ENCODE measurements at regions not wholly inside any gene's neighbourhood (a gene's known extent, or its start where the extent isn't known, plus 50 kb on each side); places are given as distances from the start of the nearest gene placed in this dataset.
"Not testable (repeated sequence)": the region's sequence is repeated elsewhere in the genome, so short reads cannot be mapped to it uniquely, and the experiment has no call there.

- DNase-seq (ENCODE audit: low spot score in 2 of 2); H3K4me3 Mint-ChIP-seq; H3K36me3 Mint-ChIP-seq (ENCODE audit: insufficient read depth); ATAC-seq (replicated peaks; ENCODE audit: extremely low read depth, poor library complexity, severe bottlenecking): not testable (repeated sequence)
- Mint-ChIP-seq H3K27me3 (peaks cover 14% of the 10 kb centered on the region), H3K4me1 (peaks cover 29% of the 10 kb centered on the region), H3K27ac (ENCODE audit: low read depth) (peak overlapping the region; percentile 71), H3K9me3 (peaks cover 39% of the 10 kb centered on the region)
Observed at GRCh38 chr20:29308956-29309355, 1948.5 kb upstream of the DEFB115 start.

- not testable (repeated sequence) for H3K36me3 Mint-ChIP-seq (ENCODE audit: insufficient read depth); ATAC-seq (replicated peaks; ENCODE audit: extremely low read depth, poor library complexity, severe bottlenecking); H3K27ac Mint-ChIP-seq (ENCODE audit: low read depth); H3K4me3 Mint-ChIP-seq; DNase-seq (ENCODE audit: low spot score in 2 of 2)
- H3K27me3 Mint-ChIP-seq: peaks cover 14% of the 10 kb centered on the region
- H3K9me3 Mint-ChIP-seq: peaks cover 42% of the 10 kb centered on the region
- peaks cover 29% of the 10 kb centered on the region for H3K4me1 Mint-ChIP-seq
Observed at GRCh38 chr20:29309481-29309880, 1948.0 kb upstream of the DEFB115 start.

GRCh38 chr20:29311046-29311445, 1946.4 kb upstream of the DEFB115 start:
- H3K4me3 Mint-ChIP-seq; DNase-seq (ENCODE audit: low spot score in 2 of 2); H3K27me3 Mint-ChIP-seq; H3K27ac Mint-ChIP-seq (ENCODE audit: low read depth); ATAC-seq (replicated peaks; ENCODE audit: extremely low read depth, poor library complexity, severe bottlenecking); H3K36me3 Mint-ChIP-seq (ENCODE audit: insufficient read depth): not testable (repeated sequence)
- Mint-ChIP-seq H3K4me1 (peaks cover 13% of the 10 kb centered on the region), H3K9me3 (peaks cover 28% of the 10 kb centered on the region)

- H3K4me1 Mint-ChIP-seq; ATAC-seq (replicated peaks; ENCODE audit: extremely low read depth, poor library complexity, severe bottlenecking); H3K36me3 Mint-ChIP-seq (ENCODE audit: insufficient read depth); H3K4me3 Mint-ChIP-seq; H3K27me3 Mint-ChIP-seq; H3K27ac Mint-ChIP-seq (ENCODE audit: low read depth); DNase-seq (ENCODE audit: low spot score in 2 of 2): not testable (repeated sequence)
- H3K9me3 Mint-ChIP-seq: peaks cover 26% of the 10 kb centered on the region
Observed at GRCh38 chr20:29312679-29313078, 1944.8 kb upstream of the DEFB115 start.

GRCh38 chr20:29313481-29313880, 1944.0 kb upstream of the DEFB115 start:
- DNase-seq (ENCODE audit: low spot score in 2 of 2): no peak
- Mint-ChIP-seq H3K9me3 (peaks cover 18% of the 10 kb centered on the region), H3K27me3 (peaks cover 2% of the 10 kb centered on the region), H3K4me3 (no peak overlapping the region), H3K4me1 (no peaks in the 10 kb centered on the region), H3K36me3 (ENCODE audit: insufficient read depth) (peaks cover 2% of the 10 kb centered on the region), H3K27ac (ENCODE audit: low read depth) (no peak overlapping the region)
- ATAC-seq (replicated peaks; ENCODE audit: extremely low read depth, poor library complexity, severe bottlenecking): no peak

GRCh38 chr20:29314294-29314693, 1943.2 kb upstream of the DEFB115 start:
- H3K27ac Mint-ChIP-seq (ENCODE audit: low read depth): no peak overlapping the region
- H3K9me3 Mint-ChIP-seq: peaks cover 11% of the 10 kb centered on the region
- no peak for DNase-seq (ENCODE audit: low spot score in 2 of 2)
- peaks cover 9% of the 10 kb centered on the region for H3K27me3 Mint-ChIP-seq
- peaks cover 2% of the 10 kb centered on the region for H3K36me3 Mint-ChIP-seq (ENCODE audit: insufficient read depth)
- ATAC-seq (replicated peaks; ENCODE audit: extremely low read depth, poor library complexity, severe bottlenecking): no peak
- H3K4me1 Mint-ChIP-seq: no peaks in the 10 kb centered on the region
- no peak overlapping the region for H3K4me3 Mint-ChIP-seq

GRCh38 chr20:29318871-29319461, 1938.5 kb upstream of the DEFB115 start:
- peaks cover 3% of the 10 kb centered on the region for H3K9me3 Mint-ChIP-seq
- ATAC-seq (replicated peaks; ENCODE audit: extremely low read depth, poor library complexity, severe bottlenecking) (no peak), DNase-seq (ENCODE audit: low spot score in 2 of 2) (no peak)
- H3K36me3 Mint-ChIP-seq (ENCODE audit: insufficient read depth): no peaks in the 10 kb centered on the region
- no peak overlapping the region for H3K4me3 Mint-ChIP-seq
- H3K27ac Mint-ChIP-seq (ENCODE audit: low read depth): no peak overlapping the region
- H3K27me3 Mint-ChIP-seq: peaks cover 9% of the 10 kb centered on the region
- H3K4me1 Mint-ChIP-seq: no peaks in the 10 kb centered on the region

- DNase-seq (ENCODE audit: low spot score in 2 of 2): no peak
- no peaks in the 10 kb centered on the region for H3K36me3 Mint-ChIP-seq (ENCODE audit: insufficient read depth)
- H3K9me3 Mint-ChIP-seq: no peaks in the 10 kb centered on the region
- no peak for ATAC-seq (replicated peaks; ENCODE audit: extremely low read depth, poor library complexity, severe bottlenecking)
- H3K4me1 Mint-ChIP-seq: no peaks in the 10 kb centered on the region
- peaks cover 9% of the 10 kb centered on the region for H3K27me3 Mint-ChIP-seq
- H3K27ac Mint-ChIP-seq (ENCODE audit: low read depth): no peak overlapping the region
- peak overlapping the region; percentile 23 for H3K4me3 Mint-ChIP-seq
Observed at GRCh38 chr20:29319725-29320124, 1937.7 kb upstream of the DEFB115 start.

- H3K4me3 Mint-ChIP-seq: peak overlapping the region; percentile 23
- not testable (repeated sequence) for H3K27me3 Mint-ChIP-seq; H3K4me1 Mint-ChIP-seq; DNase-seq (ENCODE audit: low spot score in 2 of 2); H3K27ac Mint-ChIP-seq (ENCODE audit: low read depth); H3K36me3 Mint-ChIP-seq (ENCODE audit: insufficient read depth); H3K9me3 Mint-ChIP-seq; ATAC-seq (replicated peaks; ENCODE audit: extremely low read depth, poor library complexity, severe bottlenecking)
Observed at GRCh38 chr20:29320216-29320949, 1937.1 kb upstream of the DEFB115 start.

- not testable (repeated sequence) for H3K4me3 Mint-ChIP-seq; H3K27ac Mint-ChIP-seq (ENCODE audit: low read depth)
- peaks cover 10% of the 10 kb centered on the region for H3K4me1 Mint-ChIP-seq
Observed at GRCh38 chr20:29323631-29324515, 1933.6 kb upstream of the DEFB115 start.

GRCh38 chr20:29324516-29325303, 1932.8 kb upstream of the DEFB115 start:
- H3K27ac Mint-ChIP-seq (ENCODE audit: low read depth); ATAC-seq (replicated peaks; ENCODE audit: extremely low read depth, poor library complexity, severe bottlenecking); H3K36me3 Mint-ChIP-seq (ENCODE audit: insufficient read depth); H3K9me3 Mint-ChIP-seq; DNase-seq (ENCODE audit: low spot score in 2 of 2): not testable (repeated sequence)
- Mint-ChIP-seq H3K4me3 (peak overlapping the region; percentile 51), H3K4me1 (peaks cover 10% of the 10 kb centered on the region), H3K27me3 (peaks cover 12% of the 10 kb centered on the region)

More at GRCh38 chr20:29323631-29324515, 1933.6 kb upstream of the DEFB115 start:
- H3K36me3 Mint-ChIP-seq (ENCODE audit: insufficient read depth); H3K9me3 Mint-ChIP-seq; DNase-seq (ENCODE audit: low spot score in 2 of 2); ATAC-seq (replicated peaks; ENCODE audit: extremely low read depth, poor library complexity, severe bottlenecking): not testable (repeated sequence)
- H3K27me3 Mint-ChIP-seq: peaks cover 15% of the 10 kb centered on the region

GRCh38 chr20:29325304-29325640, 1932.2 kb upstream of the DEFB115 start:
- Mint-ChIP-seq H3K4me3 (peak overlapping the region; percentile 51), H3K36me3 (ENCODE audit: insufficient read depth) (peaks cover 1% of the 10 kb centered on the region), H3K27ac (ENCODE audit: low read depth) (no peak overlapping the region), H3K4me1 (peaks cover 10% of the 10 kb centered on the region), H3K27me3 (peaks cover 12% of the 10 kb centered on the region), H3K9me3 (peaks cover 6% of the 10 kb centered on the region)
- ATAC-seq (replicated peaks; ENCODE audit: extremely low read depth, poor library complexity, severe bottlenecking): no peak
- DNase-seq (ENCODE audit: low spot score in 2 of 2): no peak
